ENCODE measurements at regions not wholly inside any gene's neighbourhood (a gene's known extent, or its start where the extent isn't known, plus 50 kb on each side); places are given as distances from the start of the nearest gene placed in this dataset.
"Not testable (repeated sequence)": the region's sequence is repeated elsewhere in the genome, so short reads cannot be mapped to it uniquely, and the experiment has no call there.

DNA sequence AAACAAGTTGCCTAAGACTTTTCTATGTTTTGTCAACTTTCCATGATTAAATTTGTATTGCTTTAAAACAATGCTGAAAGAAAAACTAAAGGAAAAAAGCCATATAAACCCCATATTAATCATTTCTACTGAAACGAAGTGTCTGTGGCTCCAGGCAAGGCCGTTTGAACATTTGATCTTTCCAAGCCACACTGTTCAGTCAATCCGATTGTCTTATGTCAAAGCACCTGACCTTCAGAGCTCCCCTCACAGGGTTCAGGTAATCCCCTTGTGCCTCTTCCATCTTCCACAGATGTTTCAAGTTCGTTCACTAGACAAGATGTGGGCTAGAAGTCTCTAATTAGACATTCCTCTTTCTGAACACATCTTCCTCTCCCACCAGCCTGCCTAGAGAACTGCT is 177.1 kb upstream of the NUDT10 start:
- no peak for DNase-seq (ENCODE audit: low read depth)
- no peak for TF ChIP-seq CTCF (conservative IDR thresholded peaks at IDR 0.05; ENCODE audit: low read length)
- no peak overlapping the region for H3K4me3 ChIP-seq (ENCODE audit: low read length)

DNA sequence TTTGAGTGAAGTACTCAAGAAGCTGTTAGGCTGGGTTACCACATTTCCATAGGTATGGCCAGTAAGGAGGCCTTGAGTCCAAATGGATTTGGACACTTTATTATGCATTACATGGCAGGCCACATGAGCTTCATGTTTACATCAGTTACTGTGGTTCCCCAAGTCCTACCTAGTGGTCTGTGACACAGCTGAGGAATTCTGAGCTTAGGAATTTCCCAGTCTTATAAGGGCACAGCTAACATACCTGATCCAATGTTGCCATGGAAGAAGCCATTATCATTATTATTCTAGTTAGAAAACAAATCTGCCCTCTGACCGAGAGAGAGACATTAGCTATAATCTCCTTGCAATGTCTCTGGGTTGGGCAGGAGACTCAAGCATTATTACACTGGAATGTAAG is 174.4 kb upstream of the NUDT10 start:
- no peak for TF ChIP-seq CTCF (conservative IDR thresholded peaks at IDR 0.05; ENCODE audit: low read length)
- DNase-seq (ENCODE audit: low read depth), result no peak
- no peak overlapping the region for H3K4me3 ChIP-seq (ENCODE audit: low read length)

DNA sequence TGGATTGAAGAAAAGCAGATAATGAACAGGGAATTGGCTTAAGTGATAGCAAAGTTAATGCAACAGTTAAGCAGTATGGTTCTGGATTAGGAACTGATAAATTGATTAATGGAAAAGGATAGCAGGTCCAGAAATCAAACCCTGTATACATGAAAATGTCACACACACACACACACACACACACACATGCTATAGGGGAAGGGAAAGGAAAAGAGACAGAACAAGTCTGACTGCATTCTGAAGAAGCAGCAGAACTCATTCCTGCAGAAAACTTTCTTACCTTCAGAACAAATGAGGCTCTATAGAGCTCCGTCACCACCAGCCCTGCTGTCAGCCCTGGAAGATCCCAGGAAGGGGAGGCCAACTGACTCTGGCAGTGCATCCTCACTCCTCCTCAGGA is 173.2 kb upstream of the NUDT10 start:
- not testable (repeated sequence) for DNase-seq (ENCODE audit: low read depth); H3K4me3 ChIP-seq (ENCODE audit: low read length)

GRCh38 chrX:51163730-51164129 is 168.9 kb upstream of the NUDT10 start:
- no peak for TF ChIP-seq CTCF (conservative IDR thresholded peaks at IDR 0.05; ENCODE audit: low read length)
- DNase-seq (ENCODE audit: low read depth), result no peak
- H3K4me3 ChIP-seq (ENCODE audit: low read length), result no peak overlapping the region

DNA sequence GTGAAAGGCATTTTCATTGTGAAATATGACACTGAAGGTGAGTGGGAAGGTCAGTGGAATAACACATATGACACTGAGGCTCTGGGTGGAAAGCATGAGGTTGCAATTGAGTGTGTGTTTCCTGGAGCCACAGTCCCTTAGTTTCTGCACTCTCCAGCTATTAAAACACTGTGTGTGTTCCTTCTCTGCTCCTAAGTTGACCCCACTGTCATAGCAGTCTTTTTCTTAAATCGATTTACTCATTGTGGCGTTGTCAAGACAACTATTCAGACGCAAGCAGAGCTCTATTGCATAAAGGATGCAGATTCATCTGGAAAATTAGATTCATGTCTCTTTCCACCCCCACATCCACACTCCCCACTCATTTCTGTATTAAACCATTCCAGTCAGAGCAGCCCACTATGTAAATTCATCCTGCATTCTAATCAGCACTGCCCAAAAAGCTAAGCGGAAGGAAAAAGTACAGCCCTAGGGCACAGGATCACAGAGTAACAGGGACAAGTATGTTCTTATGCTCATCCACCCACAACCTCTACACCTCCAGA is 154.2 kb upstream of the NUDT10 start:
- DNase-seq (ENCODE audit: low read depth); H3K4me3 ChIP-seq (ENCODE audit: low read length): not testable (repeated sequence)

GRCh38 chrX:51179805-51180204 is 152.8 kb upstream of the NUDT10 start:
- DNase-seq (ENCODE audit: low read depth); H3K4me3 ChIP-seq (ENCODE audit: low read length): not testable (repeated sequence)

DNA sequence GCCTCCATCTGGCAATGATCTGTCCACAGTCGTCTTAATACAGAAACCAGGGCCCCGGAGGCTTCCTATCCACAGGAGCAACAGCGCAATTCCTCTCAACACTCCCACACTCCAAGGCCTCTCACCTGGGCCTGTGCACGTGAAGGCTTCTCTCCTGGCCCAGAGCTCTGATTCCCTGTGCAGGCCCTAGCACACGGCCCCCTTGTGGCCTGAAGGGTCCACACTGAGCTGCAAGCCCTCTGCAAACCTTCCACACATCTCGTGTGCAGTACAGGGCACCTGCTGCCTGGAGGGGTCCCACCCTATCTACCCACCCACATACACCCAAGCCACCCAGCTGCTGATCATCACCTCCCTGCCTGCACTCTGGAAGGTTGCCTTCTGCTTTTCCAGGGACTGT is 150.1 kb upstream of the NUDT10 start:
- no peak for TF ChIP-seq CTCF (conservative IDR thresholded peaks at IDR 0.05; ENCODE audit: low read length)
- no peak for DNase-seq (ENCODE audit: low read depth)
- no peak overlapping the region for H3K4me3 ChIP-seq (ENCODE audit: low read length)

- TF ChIP-seq CTCF (conservative IDR thresholded peaks at IDR 0.05; ENCODE audit: low read length), result no peak
These were observed 140.5 kb upstream of the NUDT10 start for GRCh38 chrX:51192104-51192503.

GRCh38 chrX:51215266-51215665 is 117.4 kb upstream of the NUDT10 start:
- DNase-seq (ENCODE audit: low read depth), result no peak
- no peak overlapping the region for H3K4me3 ChIP-seq (ENCODE audit: low read length)
- no peak for TF ChIP-seq CTCF (conservative IDR thresholded peaks at IDR 0.05; ENCODE audit: low read length)

More at GRCh38 chrX:51192104-51192503, 140.5 kb upstream of the NUDT10 start:
- DNase-seq (ENCODE audit: low read depth), result no peak
- H3K4me3 ChIP-seq (ENCODE audit: low read length), result no peak overlapping the region
